Thoracic aorta (tissue), 2 donors: ENCODE measurements at regions not wholly inside any gene's neighbourhood (a gene's known extent, or its start where the extent isn't known, plus 50 kb on each side); places are given as distances from the start of the nearest gene placed in this dataset.
"Not testable (repeated sequence)": the region's sequence is repeated elsewhere in the genome, so short reads cannot be mapped to it uniquely, and the experiment has no call there.

Source experiments
- ATAC-seq: fragments of 150-250 bp; one replicate; pipeline ENCODE4 v1.8.0; 2017; ENCODE audit warnings: low read depth; ENCODE audit not compliant: insufficient number of reproducible peaks, low FRiP score
- DNase-seq: peaks from one replicate; pipeline ENCODE4 v3.0.0-alpha.2; 2020; ENCODE audit warnings: low spot score
- H3K27ac ChIP-seq, 2 donors: fragments of 200-600 bp; sonication (generic); 1 replicate in 1 of 2; 2 replicates in 1 of 2; pipeline ENCODE4 v1.5.1; 2016; ENCODE audit warnings: mild to moderate bottlenecking in 2 of 2, moderate library complexity in 2 of 2
- H3K27me3 ChIP-seq: fragments of 200-600 bp; sonication (generic); replicated peaks from 2 replicates; pipeline ENCODE4 v1.6.0; 2016; ENCODE audit warnings: mild to moderate bottlenecking; ENCODE audit not compliant: insufficient read depth
- H3K36me3 ChIP-seq: fragments of 200-600 bp; sonication (generic); one replicate; pipeline ENCODE4 v1.5.1; 2016
- H3K4me1 ChIP-seq, 2 donors: fragments of 200-600 bp; sonication (generic); 1 replicate in 1 of 2; 2 replicates in 1 of 2; pipeline versions ENCODE4 v1.5.1 to v1.6.0; 2016; ENCODE audit warnings: low read depth in 2 of 2, mild to moderate bottlenecking in 1 of 2; ENCODE audit not compliant: control insufficient read depth in 1 of 2
- H3K4me3 ChIP-seq: fragments of 200-600 bp; sonication (generic); 2 replicates; pipeline ENCODE4 v1.5.1; 2016; ENCODE audit warnings: mild to moderate bottlenecking
- H3K9me3 ChIP-seq: fragments of 200-600 bp; sonication (generic); 2 replicates; pipeline ENCODE4 v1.5.1; 2016
- CTCF ChIP-seq: fragments of 200-600 bp; sonication (generic); IDR thresholded peaks from one replicate; pipeline ENCODE4 v1.5.1; 2019; ENCODE audit warnings: antibody characterized with exemption

GRCh38 chr1:220475608-220476007 is 52.3 kb upstream of the MARK1 start:
- not testable (repeated sequence) for ATAC-seq, H3K36me3 ChIP-seq, H3K4me3 ChIP-seq, H3K4me1 ChIP-seq, DNase-seq, H3K27me3 ChIP-seq, H3K9me3 ChIP-seq, H3K27ac ChIP-seq

GRCh38 chr1:220475141-220475540 is 52.8 kb upstream of the MARK1 start:
- H3K9me3 ChIP-seq, ATAC-seq, H3K36me3 ChIP-seq, H3K4me3 ChIP-seq, H3K4me1 ChIP-seq, H3K27ac ChIP-seq, H3K27me3 ChIP-seq, DNase-seq: not testable (repeated sequence)

- Histone ChIP-seq H3K4me1 (no peaks in the 10 kb centered on the region), H3K27ac (no peak overlapping the region), H3K36me3 (no peaks in the 10 kb centered on the region), H3K9me3 (no peaks in the 10 kb centered on the region), H3K27me3 (no peaks in the 10 kb centered on the region), H3K4me3 (no peak overlapping the region)
- no peak for TF ChIP-seq CTCF
- DNase-seq (no peak), ATAC-seq (no peak)
These were observed 54.5 kb upstream of the MARK1 start for GRCh38 chr1:220473440-220473839.

- Histone ChIP-seq H3K27ac (no peak overlapping the region), H3K36me3 (no peaks in the 10 kb centered on the region), H3K4me3 (no peak overlapping the region), H3K27me3 (no peaks in the 10 kb centered on the region), H3K9me3 (no peaks in the 10 kb centered on the region), H3K4me1 (no peaks in the 10 kb centered on the region)
- no peak for TF ChIP-seq CTCF
- ATAC-seq, result no peak
- DNase-seq, result no peak
These were observed 65.2 kb upstream of the MARK1 start for GRCh38 chr1:220462752-220463151.

- no peak overlapping the region for H3K4me3 ChIP-seq
- H3K27me3 ChIP-seq, result no peaks in the 10 kb centered on the region
- no peak overlapping the region for H3K27ac ChIP-seq
- no peaks in the 10 kb centered on the region for H3K9me3 ChIP-seq
- no peak for DNase-seq
- no peak for ATAC-seq
- H3K36me3 ChIP-seq, result no peaks in the 10 kb centered on the region
- no peak for TF ChIP-seq CTCF
- H3K4me1 ChIP-seq, result no peaks in the 10 kb centered on the region
These were observed 69.0 kb upstream of the MARK1 start for GRCh38 chr1:220458936-220459335.

GRCh38 chr1:220457957-220458609 is 69.9 kb upstream of the MARK1 start:
- DNase-seq, result no peak
- ATAC-seq, result no peak
- H3K4me1 ChIP-seq, result no peaks in the 10 kb centered on the region
- no peak overlapping the region for H3K4me3 ChIP-seq
- no peak for TF ChIP-seq CTCF
- H3K27me3 ChIP-seq, result no peaks in the 10 kb centered on the region
- no peaks in the 10 kb centered on the region for H3K9me3 ChIP-seq
- H3K36me3 ChIP-seq, result no peaks in the 10 kb centered on the region
- no peak overlapping the region for H3K27ac ChIP-seq
